ENCODE measurements at regions not wholly inside any gene's neighbourhood (a gene's known extent, or its start where the extent isn't known, plus 50 kb on each side); places are given as distances from the start of the nearest gene placed in this dataset.
"Not testable (repeated sequence)": the region's sequence is repeated elsewhere in the genome, so short reads cannot be mapped to it uniquely, and the experiment has no call there.

DNA sequence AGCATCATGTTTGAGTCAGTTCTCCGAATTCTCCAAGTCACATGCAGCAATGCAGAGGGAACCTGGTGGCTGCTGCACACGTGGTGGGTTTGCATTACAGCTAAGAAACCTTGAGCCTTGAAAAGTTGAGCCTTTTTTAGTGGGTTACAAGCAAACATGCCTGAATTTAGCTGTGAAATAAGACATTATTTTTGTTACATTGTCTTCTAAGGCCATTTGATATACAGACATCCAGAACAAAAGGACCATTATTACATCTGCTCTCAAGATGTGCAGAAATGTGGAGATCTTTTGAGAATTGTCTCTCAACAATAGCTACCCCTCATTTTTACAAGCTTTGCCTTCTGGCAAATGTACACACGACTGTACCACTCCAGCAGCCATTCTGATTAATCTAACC lies 720.5 kb upstream of the SLC35B3 start:
- no peak for DNase-seq (ENCODE audit: low spot score in 2 of 2)
- H3K27ac Mint-ChIP-seq = no peak overlapping the region

GRCh38 chr6:9143140-9143539 lies 707.8 kb upstream of the SLC35B3 start:
- no peak overlapping the region for H3K27ac Mint-ChIP-seq

More for the DNA sequence above, 720.5 kb upstream of the SLC35B3 start:
- Mint-ChIP-seq H3K27me3 (no peaks in the 10 kb centered on the region), H3K4me1 (no peaks in the 10 kb centered on the region), H3K9me3 (peaks cover 6% of the 10 kb centered on the region), H3K36me3 (no peaks in the 10 kb centered on the region), H3K4me3 (no peak overlapping the region)
- no peak for ATAC-seq (ENCODE audit: low read depth)

GRCh38 chr6:9140951-9141460 lies 705.7 kb upstream of the SLC35B3 start:
- no peak overlapping the region for H3K27ac Mint-ChIP-seq
- no peak for ATAC-seq (ENCODE audit: low read depth)

More at GRCh38 chr6:9143140-9143539, 707.8 kb upstream of the SLC35B3 start:
- no peaks in the 10 kb centered on the region for H3K27me3 Mint-ChIP-seq
- no peak overlapping the region for H3K4me3 Mint-ChIP-seq
- no peaks in the 10 kb centered on the region for H3K4me1 Mint-ChIP-seq
- peaks cover 9% of the 10 kb centered on the region for H3K9me3 Mint-ChIP-seq
- DNase-seq (ENCODE audit: low spot score in 2 of 2) = no peak
- ATAC-seq (ENCODE audit: low read depth) = no peak
- no peaks in the 10 kb centered on the region for H3K36me3 Mint-ChIP-seq

DNA sequence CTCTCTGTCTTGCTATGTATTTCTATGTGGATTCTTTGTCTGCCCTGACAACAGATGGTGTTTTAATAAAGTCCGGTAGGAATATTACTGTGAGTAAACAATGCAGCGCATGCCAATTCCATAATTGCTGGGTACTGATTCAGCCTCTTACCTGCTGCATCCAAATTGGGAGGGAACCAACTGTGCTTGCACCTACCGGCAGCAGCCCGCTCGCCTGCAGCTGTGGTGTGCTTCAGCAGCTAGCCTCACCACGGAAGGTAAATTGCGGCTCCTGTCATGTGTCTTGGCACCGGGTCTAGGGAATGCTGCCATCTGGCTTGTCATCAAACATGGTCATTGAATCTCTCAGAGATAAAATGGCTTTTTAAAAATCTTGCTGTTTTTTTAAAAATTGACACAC lies 704.8 kb upstream of the SLC35B3 start:
- no peak for ATAC-seq (ENCODE audit: low read depth)
- Mint-ChIP-seq H3K4me3 (no peak overlapping the region), H3K27ac (no peak overlapping the region), H3K4me1 (no peaks in the 10 kb centered on the region), H3K27me3 (no peaks in the 10 kb centered on the region), H3K9me3 (peaks cover 11% of the 10 kb centered on the region), H3K36me3 (no peaks in the 10 kb centered on the region)
- DNase-seq (ENCODE audit: low spot score in 2 of 2) = no peak

More at GRCh38 chr6:9140951-9141460, 705.7 kb upstream of the SLC35B3 start:
- no peak for DNase-seq (ENCODE audit: low spot score in 2 of 2)
- H3K4me1 Mint-ChIP-seq = no peaks in the 10 kb centered on the region
- no peaks in the 10 kb centered on the region for H3K27me3 Mint-ChIP-seq
- H3K4me3 Mint-ChIP-seq = no peak overlapping the region
- H3K9me3 Mint-ChIP-seq = peaks cover 11% of the 10 kb centered on the region
- H3K36me3 Mint-ChIP-seq = no peaks in the 10 kb centered on the region

- no peaks in the 10 kb centered on the region for H3K36me3 Mint-ChIP-seq
- DNase-seq (ENCODE audit: low spot score in 2 of 2) (no peak), ATAC-seq (ENCODE audit: low read depth) (no peak)
- H3K27ac Mint-ChIP-seq = no peak overlapping the region
- H3K9me3 Mint-ChIP-seq = peaks cover 9% of the 10 kb centered on the region
- no peaks in the 10 kb centered on the region for H3K4me1 Mint-ChIP-seq
- H3K4me3 Mint-ChIP-seq = no peak overlapping the region
- no peaks in the 10 kb centered on the region for H3K27me3 Mint-ChIP-seq
Measured at GRCh38 chr6:9139746-9140145, 704.4 kb upstream of the SLC35B3 start.

DNA sequence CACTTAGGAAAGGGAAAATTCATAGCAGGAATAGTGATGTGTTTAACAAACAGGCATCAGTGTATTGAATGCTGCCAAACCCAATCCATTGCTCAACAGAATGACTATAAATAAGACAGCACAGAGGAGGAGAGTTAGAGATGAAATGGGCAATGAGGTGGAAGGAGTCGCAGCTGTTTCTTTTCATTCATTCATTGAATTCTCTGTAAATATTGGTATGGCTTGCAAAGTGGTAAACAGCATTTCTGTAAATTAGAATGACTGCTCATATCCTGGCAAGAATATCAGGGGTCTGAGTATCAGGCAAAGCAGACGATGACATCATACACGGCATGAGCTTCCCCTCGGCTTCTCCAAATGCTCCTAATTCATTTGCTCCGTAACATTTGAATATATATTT lies 703.6 kb upstream of the SLC35B3 start:
- peaks cover 7% of the 10 kb centered on the region for H3K9me3 Mint-ChIP-seq
- no peak for ATAC-seq (ENCODE audit: low read depth)
- no peaks in the 10 kb centered on the region for H3K36me3 Mint-ChIP-seq
- no peaks in the 10 kb centered on the region for H3K4me1 Mint-ChIP-seq
- no peak overlapping the region for H3K27ac Mint-ChIP-seq
- DNase-seq (ENCODE audit: low spot score in 2 of 2) = no peak
- H3K27me3 Mint-ChIP-seq = no peaks in the 10 kb centered on the region
- H3K4me3 Mint-ChIP-seq = no peak overlapping the region

DNA sequence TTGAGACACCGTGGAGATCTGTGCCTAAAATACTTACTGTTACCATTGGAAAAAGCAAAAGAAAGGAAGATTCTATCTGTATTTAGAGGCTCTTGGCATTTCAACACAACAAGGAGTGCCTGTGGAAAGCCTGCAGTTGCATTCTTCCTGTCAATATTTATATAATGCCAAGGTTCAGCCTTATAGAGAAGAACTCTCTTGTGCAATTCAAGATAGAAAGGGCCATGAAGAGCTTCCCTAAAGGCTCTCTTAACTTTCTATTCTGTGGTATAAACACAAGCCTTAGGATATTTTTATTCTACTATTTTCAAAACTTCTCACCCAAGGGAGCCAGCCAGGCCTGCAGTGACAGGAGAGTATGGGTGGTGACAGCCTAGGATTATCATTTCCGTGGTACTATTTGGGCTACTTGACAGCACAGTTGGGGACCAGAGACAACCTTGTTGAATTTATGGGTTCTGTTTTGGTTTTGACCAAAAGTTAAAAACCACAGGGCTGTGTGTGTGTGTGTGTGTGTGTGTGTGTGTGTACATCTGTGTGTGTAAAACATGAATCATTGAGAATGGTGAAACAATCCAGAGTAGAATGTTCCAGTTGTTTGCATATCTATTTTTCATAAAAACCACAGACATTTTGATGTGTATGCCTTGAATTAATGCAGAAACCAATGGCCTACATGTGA lies 700.9 kb upstream of the SLC35B3 start:
- Mint-ChIP-seq H3K4me1 (peaks cover 2% of the 10 kb centered on the region), H3K4me3 (no peak overlapping the region), H3K9me3 (peaks cover 3% of the 10 kb centered on the region), H3K27me3 (no peaks in the 10 kb centered on the region), H3K27ac (no peak overlapping the region), H3K36me3 (no peaks in the 10 kb centered on the region)
- DNase-seq (ENCODE audit: low spot score in 2 of 2) = no peak
- no peak for ATAC-seq (ENCODE audit: low read depth)

DNA sequence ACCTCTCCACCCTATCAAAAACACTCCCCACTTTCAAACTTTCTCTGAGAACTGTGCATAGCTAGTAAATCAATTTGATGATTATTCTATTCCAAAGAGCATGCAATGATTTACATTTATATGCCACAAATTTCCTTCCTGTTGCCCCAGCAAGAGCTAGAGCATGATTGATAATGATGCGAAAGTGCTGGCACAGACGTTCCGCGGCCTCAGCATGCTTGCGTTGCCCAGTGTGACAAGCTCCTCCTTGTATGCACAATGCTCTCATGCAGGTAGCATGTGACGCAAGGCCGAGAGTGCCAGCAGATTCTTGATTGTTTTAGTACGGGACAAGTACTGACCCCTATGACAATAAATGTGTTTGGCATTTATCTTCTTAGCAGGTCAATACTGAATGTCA lies 696.3 kb upstream of the SLC35B3 start:
- Mint-ChIP-seq H3K4me3 (no peak overlapping the region), H3K9me3 (peaks cover under 1% of the 10 kb centered on the region), H3K4me1 (peaks cover 2% of the 10 kb centered on the region), H3K36me3 (no peaks in the 10 kb centered on the region), H3K27me3 (no peaks in the 10 kb centered on the region), H3K27ac (no peak overlapping the region)
- no peak for DNase-seq (ENCODE audit: low spot score in 2 of 2)
- no peak for ATAC-seq (ENCODE audit: low read depth)

DNA sequence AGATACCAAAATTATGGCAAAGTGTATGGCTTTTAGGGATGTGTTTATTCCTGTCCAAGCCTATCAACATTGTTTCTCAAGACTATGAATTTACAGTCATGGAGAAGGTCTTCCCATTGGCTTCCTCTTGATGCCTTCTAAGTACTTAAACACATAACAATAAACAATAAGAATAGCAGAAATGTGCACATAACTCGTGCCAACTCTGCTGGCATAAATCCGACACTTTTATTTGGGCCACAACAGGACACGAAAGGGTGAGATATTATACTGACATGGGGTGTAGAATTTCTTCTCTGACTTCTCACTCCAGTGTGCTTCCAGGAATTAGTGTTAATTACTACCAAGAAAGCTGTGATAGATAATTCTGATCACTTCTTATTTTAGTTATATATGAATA lies 695.9 kb upstream of the SLC35B3 start:
- H3K4me1 Mint-ChIP-seq = peaks cover 2% of the 10 kb centered on the region
- H3K4me3 Mint-ChIP-seq = no peak overlapping the region
- no peaks in the 10 kb centered on the region for H3K27me3 Mint-ChIP-seq
- H3K27ac Mint-ChIP-seq = no peak overlapping the region
- DNase-seq (ENCODE audit: low spot score in 2 of 2) = no peak
- H3K36me3 Mint-ChIP-seq = no peaks in the 10 kb centered on the region
- no peak for ATAC-seq (ENCODE audit: low read depth)
- no peaks in the 10 kb centered on the region for H3K9me3 Mint-ChIP-seq

DNA sequence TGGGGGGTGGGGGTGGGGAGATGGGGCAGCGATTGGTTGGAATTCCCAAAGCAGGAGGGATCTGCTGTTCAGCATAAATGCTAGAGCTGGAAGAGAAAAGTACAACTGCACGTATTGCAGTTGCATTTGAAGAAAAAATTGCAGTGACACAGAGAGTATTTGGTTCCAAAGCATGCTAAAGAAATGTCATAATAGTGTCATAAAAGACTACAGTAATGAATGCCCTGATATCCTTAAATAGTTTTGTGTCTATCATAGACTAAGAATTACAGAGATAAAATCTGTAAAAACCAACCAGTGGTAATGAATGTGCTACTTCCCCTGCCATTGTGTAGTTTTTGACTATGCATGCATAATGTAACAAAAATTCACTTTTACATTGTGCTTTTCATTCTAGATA lies 693.6 kb upstream of the SLC35B3 start:
- ATAC-seq (ENCODE audit: low read depth) (no peak), DNase-seq (ENCODE audit: low spot score in 2 of 2) (no peak)
- H3K27ac Mint-ChIP-seq = no peak overlapping the region
- peaks cover 2% of the 10 kb centered on the region for H3K9me3 Mint-ChIP-seq
- no peaks in the 10 kb centered on the region for H3K36me3 Mint-ChIP-seq
- H3K27me3 Mint-ChIP-seq = no peaks in the 10 kb centered on the region
- H3K4me3 Mint-ChIP-seq = no peak overlapping the region
- peaks cover 2% of the 10 kb centered on the region for H3K4me1 Mint-ChIP-seq

DNA sequence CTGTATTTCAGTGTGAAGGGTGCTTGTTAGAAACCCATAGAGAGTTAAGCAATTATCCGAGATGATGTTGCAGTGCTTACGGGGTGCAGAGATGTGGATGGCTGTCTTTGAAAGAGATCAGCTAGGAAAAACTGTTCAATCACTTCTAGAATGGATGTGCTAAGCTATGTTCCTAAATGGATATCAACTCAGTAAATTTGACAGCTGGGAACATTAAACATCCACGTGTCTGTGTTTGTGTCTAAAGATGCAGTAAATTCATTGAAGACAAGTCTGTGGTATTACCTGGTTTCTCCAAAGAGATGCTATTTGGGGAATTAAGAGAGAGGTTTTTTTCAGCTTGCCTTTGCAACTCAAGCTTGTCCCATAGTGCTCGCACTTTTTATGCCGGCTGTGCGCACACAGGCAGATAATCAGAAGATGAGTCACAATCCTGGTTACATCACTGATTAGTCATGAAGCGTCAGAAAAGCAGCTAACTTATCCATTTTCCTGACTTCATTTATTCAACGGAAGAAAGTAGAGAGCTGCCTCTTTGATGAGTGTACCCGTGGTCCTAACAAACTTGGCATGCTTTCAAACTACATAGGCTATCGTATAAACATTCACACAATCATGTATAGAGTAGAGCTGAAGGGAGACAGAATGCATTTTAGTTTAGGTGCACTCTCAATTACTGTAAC lies 691.7 kb upstream of the SLC35B3 start:
- Mint-ChIP-seq H3K27me3 (no peaks in the 10 kb centered on the region), H3K4me1 (peaks cover 2% of the 10 kb centered on the region), H3K36me3 (no peaks in the 10 kb centered on the region), H3K9me3 (peaks cover 3% of the 10 kb centered on the region), H3K27ac (no peak overlapping the region), H3K4me3 (no peak overlapping the region)
- DNase-seq (ENCODE audit: low spot score in 2 of 2) (no peak), ATAC-seq (ENCODE audit: low read depth) (no peak)

GRCh38 chr6:9126034-9126433 lies 690.7 kb upstream of the SLC35B3 start:
- not testable (repeated sequence) for H3K27me3 Mint-ChIP-seq; H3K4me3 Mint-ChIP-seq; H3K9me3 Mint-ChIP-seq; H3K4me1 Mint-ChIP-seq; DNase-seq (ENCODE audit: low spot score in 2 of 2); H3K27ac Mint-ChIP-seq; H3K36me3 Mint-ChIP-seq; ATAC-seq (ENCODE audit: low read depth)

GRCh38 chr6:9121549-9121948 lies 686.2 kb upstream of the SLC35B3 start:
- peaks cover 3% of the 10 kb centered on the region for H3K9me3 Mint-ChIP-seq
- no peak overlapping the region for H3K27ac Mint-ChIP-seq
- no peaks in the 10 kb centered on the region for H3K27me3 Mint-ChIP-seq
- H3K4me1 Mint-ChIP-seq = no peaks in the 10 kb centered on the region
- ATAC-seq (ENCODE audit: low read depth) (no peak), DNase-seq (ENCODE audit: low spot score in 2 of 2) (no peak)
- H3K36me3 Mint-ChIP-seq = no peaks in the 10 kb centered on the region
- H3K4me3 Mint-ChIP-seq = no peak overlapping the region

GRCh38 chr6:9116026-9116425 lies 680.7 kb upstream of the SLC35B3 start:
- ATAC-seq (ENCODE audit: low read depth) (no peak), DNase-seq (ENCODE audit: low spot score in 2 of 2) (no peak)
- no peaks in the 10 kb centered on the region for H3K27me3 Mint-ChIP-seq
- no peak overlapping the region for H3K4me3 Mint-ChIP-seq
- no peak overlapping the region for H3K27ac Mint-ChIP-seq
- H3K4me1 Mint-ChIP-seq = no peaks in the 10 kb centered on the region
- H3K9me3 Mint-ChIP-seq = no peaks in the 10 kb centered on the region
- H3K36me3 Mint-ChIP-seq = no peaks in the 10 kb centered on the region

DNA sequence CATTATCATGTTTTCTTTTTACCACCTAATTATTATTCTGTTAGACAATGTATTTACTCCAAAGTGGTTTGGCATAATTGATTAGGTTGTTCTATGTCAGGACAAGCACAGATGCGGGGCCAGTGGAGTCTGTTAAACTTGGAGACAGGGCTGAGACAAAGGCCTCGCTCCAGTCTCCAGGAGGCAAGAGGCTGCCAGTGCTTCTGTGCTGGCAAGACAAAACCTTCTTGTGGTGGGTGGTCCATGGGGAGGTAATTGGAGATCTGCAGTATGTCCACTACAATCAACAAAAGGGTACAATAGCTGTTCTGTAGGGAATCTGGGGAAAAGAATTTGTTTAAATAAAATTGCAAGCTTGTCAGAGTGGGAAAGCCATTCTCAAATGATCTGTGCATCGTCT lies 677.2 kb upstream of the SLC35B3 start:
- ATAC-seq (ENCODE audit: low read depth) = no peak
- DNase-seq (ENCODE audit: low spot score in 2 of 2) = no peak
- H3K4me1 Mint-ChIP-seq = no peaks in the 10 kb centered on the region
- H3K4me3 Mint-ChIP-seq = no peak overlapping the region
- no peaks in the 10 kb centered on the region for H3K36me3 Mint-ChIP-seq
- no peaks in the 10 kb centered on the region for H3K27me3 Mint-ChIP-seq
- no peaks in the 10 kb centered on the region for H3K9me3 Mint-ChIP-seq
- no peak overlapping the region for H3K27ac Mint-ChIP-seq

All from memory B cell (primary cell).